HG02610 (cell line): ENCODE measurements at regions not wholly inside any gene's neighbourhood (a gene's known extent, or its start where the extent isn't known, plus 50 kb on each side); places are given as distances from the start of the nearest gene placed in this dataset.
A peak's percentile ranks its signal among the peaks of the same experiment; 100 is the strongest.

Experiments
- ATAC-seq: cut with Tn5 transposase; IDR thresholded peaks from one replicate; pipeline ENCODE4 v1.9.1; 2021; ENCODE audit warnings: mild to moderate bottlenecking, moderate library complexity; ENCODE audit not compliant: unreplicated experiment

DNA sequence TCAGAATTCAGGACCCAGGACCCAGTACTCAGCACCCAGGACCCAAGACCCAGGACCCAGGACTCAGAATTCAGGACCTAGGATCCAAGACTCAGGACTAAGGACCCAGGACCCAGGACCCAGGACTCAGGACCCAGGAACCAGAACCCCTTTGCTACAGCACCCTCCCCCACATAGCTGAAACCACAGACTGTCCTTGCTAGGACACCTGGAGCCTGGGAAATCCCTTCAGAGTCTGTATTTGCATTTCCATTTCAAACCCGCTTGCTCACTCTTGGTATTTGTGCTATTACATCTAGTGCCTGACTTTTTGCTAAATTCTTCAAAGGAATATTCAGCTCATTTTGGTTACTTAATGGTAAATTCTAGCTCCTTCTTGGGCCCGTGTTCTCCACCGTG, 275.8 kb upstream of the MAF start:
- ATAC-seq: peak; percentile 86

DNA sequence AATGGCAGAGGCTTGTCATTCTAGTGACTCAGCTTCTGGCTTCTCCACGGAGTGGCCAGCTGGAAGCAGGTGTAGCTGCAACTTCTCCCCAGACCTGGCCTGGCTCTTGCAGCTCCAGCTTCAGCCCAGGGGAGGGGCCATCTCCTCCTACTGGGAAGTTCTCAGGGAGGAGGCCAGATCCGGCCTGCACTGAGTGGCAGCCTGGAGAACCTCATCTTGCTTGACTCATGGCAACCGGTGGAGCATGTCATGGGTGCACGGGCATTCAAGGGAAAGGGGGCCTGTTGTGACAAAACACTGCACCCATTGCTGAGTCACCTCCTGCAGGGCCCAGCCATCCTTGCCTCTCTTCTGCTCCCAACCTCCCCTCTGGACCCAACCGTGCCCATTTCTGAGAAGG, 273.9 kb upstream of the MAF start:
- no peak for ATAC-seq

DNA sequence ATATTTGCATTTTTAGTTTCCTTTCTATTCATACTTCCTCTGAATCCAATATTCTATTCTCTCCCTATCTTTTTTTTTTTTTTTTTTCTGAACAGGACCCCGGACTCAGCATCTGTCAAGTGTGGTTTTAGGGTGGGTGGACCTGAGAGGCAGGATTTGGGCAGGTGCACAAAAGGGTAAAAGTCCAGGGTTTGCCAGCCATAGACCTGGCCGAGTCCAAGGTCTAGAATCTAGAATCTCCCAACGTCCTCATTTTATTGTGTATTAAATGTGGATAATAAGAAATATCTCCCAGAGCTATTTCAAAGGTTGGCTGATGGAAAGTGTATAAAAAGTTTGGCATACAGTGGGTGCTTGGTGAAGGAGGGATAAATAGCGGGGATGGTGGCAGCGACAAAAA, 273.3 kb upstream of the MAF start:
- no peak for ATAC-seq

DNA sequence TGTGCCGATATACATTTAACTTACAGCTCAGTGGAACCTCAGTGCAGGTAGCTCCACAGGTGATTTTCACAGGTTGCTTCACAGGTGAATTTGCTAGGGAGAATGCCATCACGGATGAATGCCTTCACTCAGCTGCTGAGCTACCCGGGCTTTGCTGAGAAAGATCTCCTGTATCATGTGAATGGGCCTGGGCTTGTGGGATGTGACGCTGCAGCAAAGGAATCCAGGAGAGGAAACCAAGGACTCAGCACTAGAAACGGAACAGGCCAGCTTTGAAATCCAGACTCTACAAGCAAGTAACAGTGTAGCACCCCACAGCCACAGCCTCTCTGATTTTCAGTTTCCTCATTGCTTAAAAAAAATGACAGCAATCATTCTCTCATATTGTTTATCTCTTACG, 271.4 kb upstream of the MAF start:
- no peak for ATAC-seq

DNA sequence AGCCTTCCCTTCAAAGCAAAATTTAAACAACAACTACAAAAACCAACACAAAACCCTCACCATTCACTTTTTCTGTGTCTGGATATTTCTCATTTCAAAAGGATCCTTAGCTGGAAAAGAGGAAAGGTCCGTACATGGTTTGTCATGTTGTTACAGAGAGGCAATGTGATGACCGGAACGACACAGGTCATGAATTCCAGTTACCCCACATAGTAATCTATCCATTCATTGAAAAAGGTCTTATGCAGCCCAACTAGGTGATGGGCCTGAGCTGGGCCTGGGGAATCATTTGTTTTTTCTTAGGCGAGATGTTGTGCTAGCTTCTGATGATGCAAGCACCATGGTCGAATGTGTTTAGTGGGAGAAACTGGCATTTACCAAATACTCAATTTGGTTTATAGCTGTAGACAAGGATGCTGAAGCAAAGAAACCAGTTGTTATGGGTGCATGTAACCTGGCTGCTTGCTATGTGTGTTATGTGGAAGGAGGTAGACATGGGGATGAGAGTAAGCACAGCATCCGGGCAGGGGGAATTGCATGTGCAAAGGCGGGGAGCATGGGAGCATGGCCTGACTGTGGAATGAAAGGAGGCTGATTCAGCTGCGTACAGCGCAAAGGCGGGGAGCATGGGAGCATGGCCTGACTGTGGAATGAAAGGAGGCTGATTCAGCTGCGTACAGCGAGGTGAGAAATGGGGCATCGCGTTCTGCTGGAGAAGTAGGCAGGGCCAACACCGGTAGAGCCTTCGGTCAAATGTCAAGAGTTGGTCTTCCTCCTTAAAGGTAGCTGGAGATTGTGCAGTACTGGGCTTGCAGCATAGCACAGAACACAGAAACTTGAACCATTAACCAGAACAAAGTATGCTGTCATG, 269.7 kb upstream of the MAF start:
- ATAC-seq: no peak

DNA sequence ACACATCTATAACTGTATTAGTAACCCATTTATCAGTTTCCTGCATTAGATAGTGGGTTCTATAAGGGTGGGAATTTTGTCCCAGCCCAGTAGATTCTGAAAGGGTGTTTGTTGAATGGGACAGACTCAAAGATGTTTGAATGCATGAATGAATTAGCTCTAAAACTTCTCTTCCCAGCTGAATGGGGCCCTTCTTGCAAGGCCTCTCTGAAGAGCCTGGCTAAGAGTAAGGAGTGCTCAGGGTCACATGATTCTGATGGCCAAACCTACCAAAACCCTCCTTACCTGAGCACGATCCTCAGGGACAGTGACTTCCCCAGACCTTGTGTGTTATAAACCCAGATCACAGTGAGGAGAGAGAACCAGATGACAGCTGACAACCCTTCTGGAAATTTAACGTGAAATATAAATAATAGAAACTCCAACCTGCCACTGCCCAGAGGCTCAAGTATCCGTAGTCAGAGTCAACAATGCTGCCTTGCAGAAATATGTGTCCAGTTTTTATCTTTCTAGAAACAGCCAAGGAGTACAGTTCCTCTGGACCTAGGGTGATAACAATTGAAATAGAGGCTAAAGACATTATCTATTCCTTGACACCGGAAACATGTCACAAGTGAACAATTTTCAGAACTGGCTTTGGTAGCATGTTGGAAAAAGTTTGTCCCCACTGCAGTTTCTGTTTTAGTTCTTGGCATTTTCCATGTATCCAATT, 268.9 kb upstream of the MAF start:
- ATAC-seq: no peak

DNA sequence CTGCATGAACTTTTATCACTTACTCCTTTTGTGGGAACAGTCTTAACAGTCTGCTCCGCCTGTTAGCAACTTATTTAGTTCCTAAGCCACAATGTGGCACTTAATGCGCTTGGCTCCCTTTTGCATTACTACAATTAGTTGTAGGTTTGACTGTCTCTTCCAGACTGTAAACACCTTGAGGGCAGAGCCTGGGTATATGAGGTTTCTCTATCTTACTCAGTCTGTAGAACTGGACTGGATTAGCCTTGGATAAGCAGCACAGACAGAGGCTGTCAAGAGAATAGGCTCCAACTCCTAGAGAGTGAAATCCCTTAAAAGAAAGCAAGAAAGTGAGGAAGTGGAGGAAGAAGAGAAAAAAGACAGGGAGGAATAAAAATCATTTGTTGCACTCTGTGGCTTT, 268.3 kb upstream of the MAF start:
- no peak for ATAC-seq

DNA sequence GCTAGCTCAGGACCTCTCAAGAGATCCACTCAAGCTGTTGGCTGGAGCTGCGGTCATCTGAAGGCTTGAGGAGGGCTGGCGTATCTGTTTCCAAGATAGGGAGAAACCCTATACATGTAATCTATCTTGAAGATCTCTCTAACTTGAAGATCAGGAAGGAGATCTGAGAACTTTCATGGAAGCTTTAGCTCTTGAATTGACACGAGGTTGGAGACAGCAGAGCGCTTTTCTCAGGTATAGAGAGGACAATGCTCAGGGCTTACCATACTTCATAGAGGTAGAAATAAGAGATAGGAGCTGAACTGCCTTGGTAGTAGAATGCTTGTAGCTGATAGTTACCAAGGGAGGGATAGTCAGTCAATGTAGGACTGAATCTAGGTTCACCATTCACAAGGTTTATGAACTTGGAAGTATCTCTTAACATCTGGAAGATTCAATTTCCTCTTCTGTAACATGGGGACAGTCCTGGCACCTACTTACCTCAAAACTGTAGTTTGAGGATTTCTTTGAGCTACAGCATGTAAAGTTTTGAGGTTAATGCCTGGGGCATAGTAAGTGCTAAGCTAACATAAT, 267.0 kb upstream of the MAF start:
- no peak for ATAC-seq

DNA sequence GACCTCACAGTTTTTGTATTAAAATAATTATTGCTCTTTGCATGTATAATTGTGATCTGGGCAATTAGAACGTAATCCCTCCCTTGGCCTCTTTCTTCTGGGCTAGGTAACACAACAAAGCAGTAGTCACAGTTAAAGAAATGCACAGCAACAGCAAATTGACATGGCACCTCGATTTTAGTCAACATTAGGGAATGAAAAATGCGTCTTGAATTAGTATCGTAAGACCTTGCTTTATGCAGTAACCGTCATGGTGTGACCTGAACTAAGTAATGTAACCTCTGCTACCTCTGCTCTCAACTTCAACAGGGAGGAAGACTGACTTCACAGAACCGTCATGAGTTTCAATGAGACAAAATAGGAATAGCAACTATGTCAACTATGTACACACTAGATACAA, 265.4 kb upstream of the MAF start:
- ATAC-seq: no peak

DNA sequence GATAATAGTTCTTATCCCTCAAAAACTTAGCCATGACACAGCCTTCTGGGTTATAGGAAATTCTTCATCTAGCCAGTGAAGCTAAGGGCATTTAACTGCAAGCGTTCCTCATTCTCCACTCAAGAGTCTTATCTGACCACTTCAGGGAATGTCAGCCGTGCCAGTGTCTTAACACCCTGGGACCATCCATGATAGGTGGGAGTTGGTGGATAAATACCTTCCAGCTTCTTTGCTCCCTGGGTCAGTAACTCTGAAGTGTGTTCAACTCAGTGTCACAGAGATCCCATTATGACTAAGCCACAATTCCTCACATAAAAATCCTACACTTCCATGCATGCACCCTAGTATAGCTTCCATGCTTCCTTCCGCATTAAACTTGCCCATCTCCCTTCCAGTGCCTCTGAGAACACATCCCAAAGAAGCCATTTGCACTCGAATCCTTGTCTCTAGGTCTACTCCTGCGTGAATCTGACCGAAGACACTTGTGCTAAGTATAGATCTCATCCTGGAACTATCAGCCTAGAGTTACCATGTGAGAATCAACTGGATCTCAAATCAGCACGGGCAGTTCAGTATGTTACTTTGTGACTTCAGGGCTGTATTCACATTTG, 264.3 kb upstream of the MAF start:
- ATAC-seq: no peak

DNA sequence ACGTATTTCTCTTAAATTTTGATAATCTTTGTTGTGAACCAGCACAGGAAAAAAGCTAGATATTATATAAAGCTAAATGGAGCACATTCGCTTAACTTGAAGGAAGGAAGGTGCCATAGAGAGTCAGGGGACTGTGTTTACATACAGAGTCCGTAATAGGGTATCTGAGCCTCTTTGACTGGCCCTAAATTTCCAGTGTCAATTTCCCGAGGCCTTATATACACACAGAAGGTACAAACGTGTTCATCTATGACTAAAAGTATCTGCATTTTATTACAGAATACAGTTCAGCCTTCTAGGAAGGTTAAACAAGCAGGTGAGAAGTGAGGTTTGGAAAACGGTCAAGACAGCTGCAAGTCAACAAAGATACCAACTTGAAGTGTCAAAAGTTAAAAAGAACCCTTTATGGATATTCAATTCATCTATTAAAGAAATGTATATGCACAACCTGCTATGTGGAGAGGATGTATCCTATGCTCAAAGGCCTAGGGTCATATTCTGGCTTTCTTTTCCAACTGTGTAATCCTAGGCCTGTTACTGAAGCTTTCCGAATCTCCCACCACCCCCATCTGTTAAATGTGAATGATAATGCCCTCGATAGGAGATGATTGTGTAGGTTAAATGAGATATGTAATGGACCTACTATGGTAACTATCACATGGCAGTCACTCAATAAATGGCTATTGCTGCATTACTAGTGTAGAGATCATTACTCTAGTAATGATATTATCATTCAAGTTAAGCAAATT, 263.7 kb upstream of the MAF start:
- ATAC-seq: no peak

DNA sequence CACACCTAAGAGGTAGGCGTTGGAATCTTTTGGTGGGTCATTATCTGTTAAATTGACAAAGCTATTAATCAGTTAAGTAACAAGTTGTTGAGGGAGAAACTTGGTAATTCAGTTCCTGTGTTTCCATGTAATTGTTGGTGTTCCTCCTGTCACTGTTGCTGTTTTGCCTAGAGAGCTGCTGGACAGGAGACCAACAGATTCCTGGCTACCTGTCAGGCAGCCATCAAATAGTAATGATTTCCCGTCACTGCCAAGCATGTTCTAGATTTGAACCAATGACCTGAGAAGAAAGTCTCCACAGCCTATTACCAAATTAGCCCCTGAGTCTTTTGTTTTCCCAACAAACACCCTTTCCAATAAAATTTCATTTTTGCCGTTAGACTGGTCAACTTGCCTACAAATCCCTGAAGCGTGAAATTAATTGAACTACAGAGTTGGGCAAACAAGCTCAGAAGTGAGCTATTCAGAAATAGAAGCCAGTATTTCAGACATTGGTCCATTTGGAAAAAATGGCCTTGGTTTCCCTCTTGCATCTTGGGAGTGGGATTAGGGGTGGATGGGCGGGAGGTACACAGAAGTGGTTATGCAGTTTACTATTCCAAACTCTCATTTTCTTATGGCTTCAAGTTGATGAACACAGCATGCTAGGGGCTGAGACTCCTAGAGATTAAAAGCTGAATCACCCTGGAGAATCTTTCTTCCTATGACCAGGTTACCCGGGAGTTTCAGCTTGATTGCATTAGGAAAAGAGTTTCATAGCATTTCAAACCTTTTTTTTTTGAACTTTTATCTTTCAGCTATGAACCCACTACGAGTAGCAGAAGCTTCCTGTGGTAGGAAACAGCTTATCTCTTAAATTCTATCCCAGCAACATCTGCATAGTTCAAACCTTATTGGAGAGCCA, 262.8 kb upstream of the MAF start:
- no peak for ATAC-seq

DNA sequence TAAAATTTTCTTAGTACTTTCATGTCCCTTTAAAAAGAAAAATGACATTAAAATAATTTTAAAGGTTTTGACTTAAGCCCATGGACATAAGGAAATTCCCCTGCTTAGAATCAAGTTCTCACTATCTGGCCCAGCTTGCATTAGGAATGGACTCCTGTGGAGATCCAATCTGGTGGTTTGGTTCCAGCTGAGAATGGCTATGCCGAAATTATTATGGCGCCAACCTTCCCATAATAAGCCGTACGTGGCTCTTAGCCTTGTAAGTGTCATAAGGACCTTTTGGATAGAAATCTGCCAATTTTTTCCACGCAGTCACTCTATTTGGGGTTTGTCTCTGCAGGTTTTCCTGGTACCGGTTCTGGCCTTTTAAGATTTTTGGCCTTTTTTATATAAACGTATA, 262.1 kb upstream of the MAF start:
- no peak for ATAC-seq

DNA sequence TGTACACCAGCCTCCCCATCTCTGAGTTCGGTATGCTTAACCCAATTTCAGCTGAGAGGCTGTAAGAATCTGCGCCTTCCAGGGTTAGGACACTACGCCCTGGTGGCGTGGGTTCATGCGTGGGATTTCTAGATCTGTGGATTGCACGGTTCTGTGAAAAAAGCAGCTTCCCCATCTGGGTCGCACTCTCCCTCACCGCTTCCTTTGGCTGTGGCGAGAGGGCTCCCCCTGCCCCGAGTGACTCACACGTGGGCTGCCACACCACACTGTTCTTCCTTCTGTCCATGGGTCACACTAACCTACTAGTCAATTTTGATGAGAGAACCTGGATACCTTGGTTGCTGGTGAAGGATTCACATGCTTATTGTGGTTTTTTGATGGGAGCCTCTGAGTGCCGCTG, 256.0 kb upstream of the MAF start:
- ATAC-seq: no peak

DNA sequence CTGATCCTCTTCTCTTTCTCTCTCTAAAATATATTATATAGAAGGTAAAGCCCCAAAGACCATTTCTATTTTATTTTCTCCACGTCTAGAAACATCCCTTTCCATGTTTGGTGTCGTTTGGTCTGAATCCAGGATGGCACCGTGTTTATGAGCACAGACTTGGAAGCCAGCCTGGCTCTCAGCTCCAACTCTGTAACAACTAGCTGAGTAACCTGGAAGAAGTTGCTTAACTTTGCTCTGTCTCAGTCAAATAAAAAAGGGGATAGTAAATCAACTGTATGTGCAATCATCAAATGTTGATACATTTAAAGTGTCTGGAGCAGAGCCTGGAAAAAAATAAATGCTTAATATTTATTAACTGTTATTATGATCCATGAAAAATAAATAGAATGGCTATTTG, 249.8 kb upstream of the MAF start:
- no peak for ATAC-seq

DNA sequence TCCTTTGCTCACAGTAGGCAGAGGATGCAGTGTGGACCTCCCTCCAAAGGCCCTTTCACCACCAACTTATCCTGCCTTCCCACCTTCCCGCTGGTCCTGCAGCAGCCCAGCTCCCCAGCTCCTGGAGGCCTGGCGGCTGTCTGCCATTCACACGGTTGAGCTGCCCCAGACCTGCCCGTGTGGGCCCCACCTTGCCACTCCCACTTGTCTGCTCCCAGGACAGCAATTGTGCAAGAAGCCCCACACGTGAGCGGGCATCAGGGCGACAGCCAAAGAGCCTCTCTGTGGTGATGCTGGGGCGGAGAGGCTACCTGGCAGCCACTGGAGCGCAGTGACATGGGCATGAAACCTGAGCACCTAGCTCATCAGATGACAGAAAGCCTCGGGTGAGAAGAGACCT, 248.6 kb upstream of the MAF start:
- ATAC-seq: no peak

DNA sequence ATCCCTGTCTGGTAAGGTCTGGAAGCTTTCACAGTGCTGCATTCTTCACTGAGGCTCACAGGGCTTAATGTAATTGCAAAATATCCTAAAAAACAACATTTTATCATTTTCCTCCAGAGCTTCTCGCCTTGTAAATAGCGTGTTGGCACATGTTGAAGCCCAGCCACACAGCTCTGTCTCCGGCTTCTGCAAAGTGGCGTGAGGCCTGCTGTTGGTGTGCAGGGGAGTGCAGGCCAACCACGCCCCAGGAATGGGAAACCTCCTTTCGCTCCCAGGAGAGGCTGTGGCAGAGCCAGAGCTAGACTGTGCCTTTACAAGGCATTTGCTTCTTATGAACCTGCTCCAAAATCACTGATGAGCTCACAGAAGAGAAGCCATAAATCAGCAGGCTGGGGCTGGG, 248.2 kb upstream of the MAF start:
- no peak for ATAC-seq

DNA sequence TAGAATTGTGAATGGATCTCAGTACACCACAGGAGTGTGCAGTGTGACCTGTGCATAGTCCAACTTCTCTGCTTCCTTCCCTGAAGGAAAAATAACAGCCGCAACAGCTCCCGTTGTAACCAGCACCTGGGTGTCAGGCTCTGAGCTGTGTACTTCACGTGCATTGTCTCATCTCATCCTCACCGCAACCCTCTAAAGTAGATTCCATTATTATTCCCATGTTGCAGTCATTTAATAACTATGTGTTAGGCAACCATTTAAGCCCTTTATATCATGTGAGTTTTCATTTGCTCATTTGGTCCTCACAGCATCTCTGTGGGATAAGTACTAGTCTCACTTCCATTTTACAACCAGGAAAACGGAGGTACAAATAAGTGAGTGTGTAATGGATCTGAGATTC, 247.0 kb upstream of the MAF start:
- ATAC-seq: no peak

DNA sequence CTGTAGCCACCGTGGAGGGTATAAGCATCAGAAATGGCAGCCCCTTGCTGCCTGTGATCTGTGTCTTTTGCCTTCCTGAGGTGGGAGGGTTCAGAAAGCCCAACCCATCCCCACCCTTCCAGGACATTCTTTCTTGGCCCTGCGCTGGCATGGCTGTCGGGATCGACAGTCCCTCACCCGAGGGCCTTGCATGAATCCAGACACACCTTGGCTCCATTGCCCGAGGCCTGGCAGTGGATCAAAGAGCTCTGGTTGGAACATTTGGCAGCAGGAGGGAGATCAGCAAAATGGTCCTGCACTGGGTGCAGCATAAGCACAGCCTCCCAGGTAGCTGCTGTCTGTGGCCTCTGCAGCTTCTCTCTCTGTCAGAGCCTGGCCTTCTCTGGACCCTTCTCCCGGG, 246.6 kb upstream of the MAF start:
- no peak for ATAC-seq

DNA sequence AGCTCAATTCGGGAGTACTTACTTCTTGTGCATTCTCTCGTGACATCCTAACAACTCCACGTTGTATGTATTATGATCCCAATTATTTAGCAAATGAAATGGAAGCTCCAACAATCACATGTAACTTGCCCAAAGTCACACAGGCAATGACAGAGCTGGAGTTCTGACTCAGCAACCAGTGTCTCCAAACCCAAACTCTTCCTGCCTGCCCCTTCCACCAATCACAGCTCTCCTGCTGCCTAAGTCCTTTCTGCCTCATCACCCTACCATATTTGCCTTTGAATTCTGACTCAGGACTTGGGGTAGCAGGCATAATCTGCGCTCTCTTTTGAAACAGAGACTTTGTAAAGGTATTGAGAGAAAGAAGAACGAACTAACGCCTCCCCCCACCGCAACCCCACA, 245.2 kb upstream of the MAF start:
- ATAC-seq: peak; percentile 35
